ENCODE measurements at regions not wholly inside any gene's neighbourhood (a gene's known extent, or its start where the extent isn't known, plus 50 kb on each side); places are given as distances from the start of the nearest gene placed in this dataset.

DNA sequence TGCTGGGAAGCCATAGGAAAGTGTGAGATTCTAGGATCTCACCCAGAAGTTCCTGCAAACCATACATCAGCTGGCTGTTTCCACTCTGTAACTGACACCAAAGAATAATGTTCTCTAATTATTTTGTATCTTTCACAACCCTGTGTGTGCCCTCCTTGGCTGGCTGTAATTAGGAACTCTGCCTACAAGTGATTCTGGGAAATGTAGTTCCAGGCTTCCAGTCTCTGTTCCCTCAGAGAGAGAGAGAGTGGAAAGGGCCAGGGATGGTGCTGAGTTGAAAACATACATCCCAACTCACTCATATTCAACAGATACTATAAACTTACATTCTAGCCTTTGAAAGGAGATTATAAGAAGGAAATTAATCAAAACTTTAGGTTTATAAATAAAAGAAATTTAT is 57.5 kb upstream of the C1QTNF7 start:
- no peaks in the 10 kb centered on the region for H3K27me3 ChIP-seq (ENCODE audit: insufficient read depth, low read length)
- DNase-seq: no peak
- no peaks in the 10 kb centered on the region for H3K36me3 Mint-ChIP-seq
- no peaks in the 10 kb centered on the region for H3K9me3 Mint-ChIP-seq
- H3K36me3 ChIP-seq (ENCODE audit: insufficient read depth, low read length): no peaks in the 10 kb centered on the region
- H3K4me1 ChIP-seq (ENCODE audit: insufficient read depth, low read length): no peaks in the 10 kb centered on the region
- H3K4me3 ChIP-seq (ENCODE audit: low read length in 2 of 2): no peak overlapping the region
- intact Hi-C loops (cut with micrococcal nuclease): no loop called here
- H3K27me3 Mint-ChIP-seq: peaks cover 2 to 4% of the 10 kb centered on the region in 2 donors
- H3K27ac Mint-ChIP-seq: no peak overlapping the region
- H3K27ac ChIP-seq (ENCODE audit: low read depth, low read length): no peak overlapping the region
- H3K9me3 ChIP-seq (ENCODE audit: control insufficient read depth in 1 of 2, low read length in 2 of 2): no peaks in the 10 kb centered on the region
- no peak overlapping the region for H3K4me3 Mint-ChIP-seq
- POLR2A ChIA-PET (ENCODE audit: partially characterized antibody): no interaction called here
- peaks cover 0 to 4% (median 0%) of the 10 kb centered on the region in 4 donors for H3K4me1 Mint-ChIP-seq
- CTCF ChIA-PET (ENCODE audit: partially characterized antibody): interaction anchor here (1.1 kb wide), 1 partner anchor 26 kb away, joined by 4 read pairs; no protein-coding TSS in a partner anchor

DNA sequence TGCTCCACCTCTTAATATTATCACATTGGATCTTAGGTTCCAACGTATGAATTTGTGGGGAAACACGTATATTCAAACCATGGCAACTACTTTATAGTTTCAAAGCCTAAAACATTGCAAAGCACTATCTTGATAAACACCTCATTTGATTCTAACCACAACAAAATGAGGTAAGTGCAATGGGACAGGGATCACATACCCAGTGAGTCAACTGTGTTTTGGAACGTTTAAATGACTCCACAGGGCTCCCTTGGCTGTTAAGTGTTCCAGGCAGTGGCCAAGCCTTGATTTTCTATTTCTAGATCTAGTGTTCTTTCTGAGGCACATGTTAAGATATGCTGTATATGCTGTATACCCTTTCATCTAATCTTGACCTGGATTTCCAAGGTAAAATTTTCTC is 54.5 kb upstream of the C1QTNF7 start:
- POLR2A ChIA-PET (ENCODE audit: partially characterized antibody): no interaction called here
- no peak overlapping the region for H3K4me3 Mint-ChIP-seq
- no peaks in the 10 kb centered on the region for H3K27me3 ChIP-seq (ENCODE audit: insufficient read depth, low read length)
- H3K36me3 Mint-ChIP-seq: no peaks in the 10 kb centered on the region
- no peak for DNase-seq
- no peak overlapping the region for H3K27ac ChIP-seq (ENCODE audit: low read depth, low read length)
- H3K4me3 ChIP-seq (ENCODE audit: low read length in 2 of 2): no peak overlapping the region
- no peaks in the 10 kb centered on the region for H3K4me1 ChIP-seq (ENCODE audit: insufficient read depth, low read length)
- intact Hi-C loops (cut with micrococcal nuclease): no loop called here
- no peak overlapping the region for H3K27ac Mint-ChIP-seq
- H3K36me3 ChIP-seq (ENCODE audit: insufficient read depth, low read length): no peaks in the 10 kb centered on the region
- CTCF ChIA-PET (ENCODE audit: partially characterized antibody): no interaction called here
- H3K9me3 Mint-ChIP-seq: no peaks in the 10 kb centered on the region
- H3K27me3 Mint-ChIP-seq: peaks cover 2% of the 10 kb centered on the region in 2 donors
- peaks cover 4 to 10% (median 9%) of the 10 kb centered on the region in 4 donors for H3K4me1 Mint-ChIP-seq
- H3K9me3 ChIP-seq (ENCODE audit: control insufficient read depth in 1 of 2, low read length in 2 of 2): no peaks in the 10 kb centered on the region

DNA sequence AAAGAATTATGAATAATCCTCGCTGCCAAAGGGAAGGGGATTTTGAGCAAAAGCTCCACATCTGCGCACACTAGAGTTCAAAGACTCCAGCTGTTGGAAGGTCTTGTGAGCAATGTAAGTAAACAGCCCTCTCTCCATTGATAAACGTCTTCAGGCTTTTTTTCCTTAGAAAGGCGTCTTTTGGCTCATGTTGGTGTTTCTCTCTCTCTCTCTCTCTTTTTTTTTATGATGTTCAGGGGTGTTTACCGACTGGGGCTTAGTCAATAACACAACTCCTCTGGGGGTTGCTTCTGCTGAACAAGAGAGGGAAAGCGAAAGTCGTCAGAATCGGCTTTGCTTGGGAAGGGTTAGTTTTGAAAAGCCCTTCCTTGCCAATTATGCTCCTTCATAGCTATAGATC is 53.2 kb upstream of the C1QTNF7 start:
- Mint-ChIP-seq H3K27me3 (peaks cover 2% of the 10 kb centered on the region in 2 donors), H3K4me3 (no peak overlapping the region), H3K4me1 (peaks cover 4 to 10% (median 9%) of the 10 kb centered on the region in 4 donors), H3K36me3 (no peaks in the 10 kb centered on the region), H3K27ac (no peak overlapping the region), H3K9me3 (no peaks in the 10 kb centered on the region)
- CTCF ChIA-PET (ENCODE audit: partially characterized antibody): no interaction called here
- Histone ChIP-seq H3K9me3 (ENCODE audit: control insufficient read depth in 1 of 2, low read length in 2 of 2) (no peaks in the 10 kb centered on the region), H3K27me3 (ENCODE audit: insufficient read depth, low read length) (no peaks in the 10 kb centered on the region), H3K4me3 (ENCODE audit: low read length in 2 of 2) (no peak overlapping the region), H3K4me1 (ENCODE audit: insufficient read depth, low read length) (no peaks in the 10 kb centered on the region), H3K36me3 (ENCODE audit: insufficient read depth, low read length) (no peaks in the 10 kb centered on the region), H3K27ac (ENCODE audit: low read depth, low read length) (no peak overlapping the region)
- no peak for DNase-seq
- POLR2A ChIA-PET (ENCODE audit: partially characterized antibody): no interaction called here
- intact Hi-C loops (cut with micrococcal nuclease): no loop called here

DNA sequence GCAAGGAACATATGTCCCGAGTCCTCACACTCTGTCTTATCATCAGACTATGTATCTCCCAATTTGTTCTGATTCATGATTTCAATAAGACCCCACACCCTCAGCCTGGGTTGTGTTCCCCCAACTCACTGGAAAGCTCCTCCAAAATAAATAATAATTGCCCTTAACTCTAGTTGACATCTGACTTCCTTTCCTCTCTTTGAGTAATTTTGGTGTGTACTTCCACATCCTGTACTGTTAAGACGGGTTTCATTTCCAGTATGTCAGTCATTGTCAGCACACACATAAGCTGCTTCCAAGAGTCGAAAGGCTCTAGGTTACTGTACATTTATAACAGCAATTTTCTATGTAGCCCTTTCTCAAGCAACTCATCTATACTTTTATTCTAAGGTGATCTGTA is 52.2 kb upstream of the C1QTNF7 start:
- intact Hi-C loops (cut with micrococcal nuclease): no loop called here

DNA sequence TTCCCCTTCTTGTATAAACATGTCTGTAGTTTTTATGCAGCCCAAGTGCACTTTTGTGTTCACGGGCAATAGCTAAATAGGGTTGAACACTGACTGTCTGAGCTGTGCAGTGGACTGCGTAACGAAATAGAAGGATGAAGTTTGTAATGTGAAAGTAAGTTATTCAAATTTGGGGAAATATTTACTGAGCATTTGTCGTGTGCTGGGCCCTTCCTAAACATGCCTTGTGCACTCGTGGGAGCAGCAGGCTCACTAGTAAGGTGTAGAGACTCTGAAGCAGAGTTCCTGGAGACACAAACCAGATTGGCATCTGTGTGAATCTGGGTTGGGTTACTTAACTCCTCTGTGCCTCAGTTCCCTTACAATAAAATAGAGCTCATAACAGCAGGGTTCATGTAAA is 51.7 kb upstream of the C1QTNF7 start:
- no peaks in the 10 kb centered on the region for H3K9me3 ChIP-seq (ENCODE audit: control insufficient read depth in 1 of 2, low read length in 2 of 2)
- H3K36me3 Mint-ChIP-seq: no peaks in the 10 kb centered on the region
- H3K4me1 Mint-ChIP-seq: peaks cover 4 to 10% (median 9%) of the 10 kb centered on the region in 4 donors
- H3K9me3 Mint-ChIP-seq: no peaks in the 10 kb centered on the region
- no peak overlapping the region for H3K27ac Mint-ChIP-seq
- no peaks in the 10 kb centered on the region for H3K36me3 ChIP-seq (ENCODE audit: insufficient read depth, low read length)
- no peak overlapping the region for H3K4me3 Mint-ChIP-seq
- CTCF ChIA-PET (ENCODE audit: partially characterized antibody): no interaction called here
- no peaks in the 10 kb centered on the region for H3K27me3 ChIP-seq (ENCODE audit: insufficient read depth, low read length)
- no peaks in the 10 kb centered on the region for H3K4me1 ChIP-seq (ENCODE audit: insufficient read depth, low read length)
- POLR2A ChIA-PET (ENCODE audit: partially characterized antibody): no interaction called here
- H3K4me3 ChIP-seq (ENCODE audit: low read length in 2 of 2): no peak overlapping the region
- H3K27ac ChIP-seq (ENCODE audit: low read depth, low read length): no peak overlapping the region
- H3K27me3 Mint-ChIP-seq: peaks cover 2% of the 10 kb centered on the region in 2 donors
- intact Hi-C loops (cut with micrococcal nuclease): no loop called here
- DNase-seq: no peak

More for the DNA sequence above, 52.2 kb upstream of the C1QTNF7 start:
- Mint-ChIP-seq H3K27ac (no peak overlapping the region), H3K27me3 (peaks cover 2% of the 10 kb centered on the region in 2 donors), H3K36me3 (no peaks in the 10 kb centered on the region), H3K4me3 (no peak overlapping the region), H3K4me1 (peaks cover 4 to 10% (median 9%) of the 10 kb centered on the region in 4 donors), H3K9me3 (no peaks in the 10 kb centered on the region)
- Histone ChIP-seq H3K27ac (ENCODE audit: low read depth, low read length) (no peak overlapping the region), H3K9me3 (ENCODE audit: control insufficient read depth in 1 of 2, low read length in 2 of 2) (no peaks in the 10 kb centered on the region), H3K36me3 (ENCODE audit: insufficient read depth, low read length) (no peaks in the 10 kb centered on the region), H3K4me1 (ENCODE audit: insufficient read depth, low read length) (no peaks in the 10 kb centered on the region), H3K27me3 (ENCODE audit: insufficient read depth, low read length) (no peaks in the 10 kb centered on the region), H3K4me3 (ENCODE audit: low read length in 2 of 2) (no peak overlapping the region)
- ChIA-PET CTCF (ENCODE audit: partially characterized antibody) (no interaction called here), POLR2A (ENCODE audit: partially characterized antibody) (no interaction called here)
- DNase-seq: no peak

DNA sequence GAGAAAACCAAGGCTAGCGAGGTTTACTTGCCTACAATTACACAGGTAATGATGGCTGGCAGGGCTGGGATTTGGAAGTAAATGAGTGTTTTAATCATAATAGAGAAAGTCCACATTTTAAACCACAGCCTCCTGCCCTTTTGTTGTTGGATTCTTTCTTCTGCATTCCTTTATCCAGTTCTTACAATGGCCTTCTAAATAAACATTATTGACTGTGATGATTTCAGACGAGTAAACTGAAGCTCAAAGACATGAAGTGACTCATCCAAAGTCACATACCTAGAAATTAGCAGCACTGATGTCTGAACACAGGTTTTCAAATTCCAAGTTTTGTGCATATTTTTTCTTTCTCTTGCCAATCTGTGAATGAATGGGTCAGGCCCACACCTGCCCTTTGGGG is 51.2 kb upstream of the C1QTNF7 start:
- Mint-ChIP-seq H3K36me3 (no peaks in the 10 kb centered on the region), H3K9me3 (no peaks in the 10 kb centered on the region), H3K27ac (no peak overlapping the region), H3K4me1 (peaks cover 4 to 10% (median 9%) of the 10 kb centered on the region in 4 donors), H3K27me3 (peaks cover 2% of the 10 kb centered on the region in 2 donors), H3K4me3 (no peak overlapping the region)
- ChIA-PET CTCF (ENCODE audit: partially characterized antibody) (interaction anchor here (1.7 kb wide), 1 partner anchor 19 kb away, joined by 7 read pairs; no protein-coding TSS in a partner anchor), POLR2A (ENCODE audit: partially characterized antibody) (no interaction called here)
- Histone ChIP-seq H3K36me3 (ENCODE audit: insufficient read depth, low read length) (no peaks in the 10 kb centered on the region), H3K4me3 (ENCODE audit: low read length in 2 of 2) (no peak overlapping the region), H3K4me1 (ENCODE audit: insufficient read depth, low read length) (no peaks in the 10 kb centered on the region), H3K9me3 (ENCODE audit: control insufficient read depth in 1 of 2, low read length in 2 of 2) (no peaks in the 10 kb centered on the region), H3K27ac (ENCODE audit: low read depth, low read length) (no peak overlapping the region), H3K27me3 (ENCODE audit: insufficient read depth, low read length) (no peaks in the 10 kb centered on the region)
- DNase-seq: no peak
- intact Hi-C loops (cut with micrococcal nuclease): no loop called here

Measured in CD4-positive, alpha-beta memory T cell (primary cell).